Caco-2 (cell line): ENCODE measurements at regions not wholly inside any gene's neighbourhood (a gene's known extent, or its start where the extent isn't known, plus 50 kb on each side); places are given as distances from the start of the nearest gene placed in this dataset.
"Not testable (repeated sequence)": the region's sequence is repeated elsewhere in the genome, so short reads cannot be mapped to it uniquely, and the experiment has no call there.

Experiments
- BruUV-seq: library from RNA; stranded (reverse); fragments of 400-500 nt; replicated peaks from 2 replicates; lab custom pipeline; 2021; lab: Mats Ljungman, UMichigan
- CTCF ChIA-PET: fragments of 300-600 bp; sonication (Branson Sonifier 250); formaldehyde crosslinking; loops from one replicate; lab custom pipeline; 2022; ENCODE audit warnings: antibody characterized with exemption; lab: Charles Lee
- POLR2A ChIA-PET: fragments of 300-600 bp; sonication (Branson Sonifier 250); formaldehyde crosslinking; loops from one replicate; lab custom pipeline; 2022; ENCODE audit warnings: antibody characterized with exemption; lab: Charles Lee
- DNase-seq, 2 experiments: peaks; one replicate each; pipeline versions ENCODE4 v3.0.0 to v3.0.0-alpha.2; 2020 to 2022
- H3K27me3 ChIP-seq: replicated peaks from 2 replicates; pipeline ENCODE4 v1.6.0; 2011; ENCODE audit warnings: low read length; ENCODE audit not compliant: control insufficient read depth, insufficient read depth
- H3K36me3 ChIP-seq: 2 replicates; pipeline ENCODE4 v1.5.1; 2011; ENCODE audit warnings: low read length; ENCODE audit not compliant: control insufficient read depth, insufficient read depth
- H3K4me1 ChIP-seq: fragments of 250-450 bp; sonication (Bioruptor Pico); 2 replicates; pipeline ENCODE4 v1.5.1; 2020; ENCODE audit warnings: mild to moderate bottlenecking
- H3K4me3 ChIP-seq: 2 replicates; pipeline ENCODE4 v1.5.1; 2011; ENCODE audit warnings: low read depth, mild to moderate bottlenecking, control low read depth, low read length
- H3K9me3 ChIP-seq: fragments of 250-450 bp; sonication (Bioruptor Pico); 2 replicates; pipeline ENCODE4 v1.5.1; 2020; ENCODE audit warnings: mild to moderate bottlenecking, moderate library complexity
- H3K27ac Mint-ChIP-seq: one replicate; pipeline ENCODE4 v1.8.0; 2022; ENCODE audit warnings: mixed read lengths; ENCODE audit not compliant: unreplicated experiment
- H3K27me3 Mint-ChIP-seq: one replicate; pipeline ENCODE4 v1.8.0; 2022; ENCODE audit warnings: mixed read lengths; ENCODE audit not compliant: insufficient read depth, unreplicated experiment
- H3K36me3 Mint-ChIP-seq: one replicate; pipeline ENCODE4 v1.8.0; 2022; ENCODE audit warnings: mild to moderate bottlenecking, mixed read lengths; ENCODE audit not compliant: insufficient read depth, unreplicated experiment
- H3K4me1 Mint-ChIP-seq: one replicate; pipeline ENCODE4 v1.8.0; 2022; ENCODE audit warnings: low read depth, mixed read lengths; ENCODE audit not compliant: unreplicated experiment
- H3K4me3 Mint-ChIP-seq: one replicate; pipeline ENCODE4 v1.8.0; 2022; ENCODE audit warnings: mild to moderate bottlenecking, moderate library complexity, mixed read lengths; ENCODE audit not compliant: unreplicated experiment
- H3K9me3 Mint-ChIP-seq: one replicate; pipeline ENCODE4 v1.8.0; 2022; ENCODE audit warnings: mixed read lengths; ENCODE audit not compliant: unreplicated experiment
- intact Hi-C: fragments of 100-400 bp; cut with micrococcal nuclease; formaldehyde crosslinking; loops from one replicate; pipeline ENCODE4 v1.10.0; 2022; ENCODE audit not compliant: unreplicated experiment
- TF ChIP-seq, protein P1 (sequence below), 2 experiments: fragments of 200-600 bp in 1 of 2; IDR thresholded peaks; 1 replicate in 1 of 2; 2 replicates in 1 of 2; pipeline versions ENCODE4 v1.5.1 to v1.8.0; 2011 to 2022; ENCODE audit warnings: antibody characterized with exemption in 1 of 2, control low read depth in 1 of 2, inconsistent platforms in 1 of 2, low read depth in 1 of 2, low read length in 1 of 2, mild to moderate bottlenecking in 1 of 2, moderate library complexity in 1 of 2; ENCODE audit not compliant: insufficient read depth in 1 of 2, severe bottlenecking in 1 of 2, unreplicated experiment in 1 of 2

DNA sequence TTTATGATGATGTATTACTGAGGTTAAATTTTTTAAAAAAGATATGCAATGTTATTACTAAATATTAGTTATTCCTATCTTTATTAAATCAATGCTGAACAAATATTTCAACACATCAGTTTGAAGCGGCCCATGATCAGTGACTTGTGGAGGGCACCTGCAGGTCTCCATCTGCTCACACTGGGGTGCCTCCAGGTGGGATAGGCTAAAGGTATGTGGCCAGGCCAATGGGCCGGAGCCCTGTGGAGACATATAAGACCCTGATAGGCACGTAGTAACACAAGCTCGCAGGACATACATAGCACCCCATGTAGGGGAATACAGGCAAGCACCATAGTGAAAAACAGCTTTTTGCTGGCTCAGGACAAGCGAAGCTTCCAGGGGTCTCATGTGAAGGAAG lies 469.8 kb downstream of the ZNF536 start:
- H3K4me3 Mint-ChIP-seq: no peak overlapping the region
- intact Hi-C loops: no loop called here
- no TSS peak for BruUV-seq

DNA sequence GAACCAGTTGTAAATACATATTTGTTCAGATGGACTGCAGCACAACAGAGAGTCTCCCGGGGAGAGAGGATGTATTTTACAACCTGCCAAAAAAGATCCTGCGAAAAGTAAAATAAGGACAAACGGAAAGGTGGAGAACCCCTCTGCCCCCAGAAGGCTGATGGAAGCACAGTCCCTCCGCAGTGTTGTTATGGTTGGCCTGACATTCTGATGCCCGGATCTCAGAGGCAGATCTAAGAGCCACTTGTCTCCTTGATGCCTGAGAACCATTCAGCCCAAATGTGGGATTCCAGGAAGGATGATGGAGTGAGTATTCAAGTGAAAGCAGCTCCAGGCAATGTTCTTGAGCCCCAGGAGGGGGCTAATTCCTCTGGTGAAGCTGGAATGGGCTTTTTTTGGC lies 458.7 kb downstream of the ZNF536 start:
- Mint-ChIP-seq H3K4me3 (no peak overlapping the region), H3K27ac (no peak overlapping the region), H3K4me1 (no peaks in the 10 kb centered on the region), H3K36me3 (no peaks in the 10 kb centered on the region), H3K27me3 (no peaks in the 10 kb centered on the region), H3K9me3 (no peaks in the 10 kb centered on the region)
- no peak for DNase-seq
- no peaks in the 10 kb centered on the region for H3K36me3 ChIP-seq
- CTCF ChIA-PET: no interaction called here
- no peaks in the 10 kb centered on the region for H3K9me3 ChIP-seq
- TF ChIP-seq, protein P1, sequence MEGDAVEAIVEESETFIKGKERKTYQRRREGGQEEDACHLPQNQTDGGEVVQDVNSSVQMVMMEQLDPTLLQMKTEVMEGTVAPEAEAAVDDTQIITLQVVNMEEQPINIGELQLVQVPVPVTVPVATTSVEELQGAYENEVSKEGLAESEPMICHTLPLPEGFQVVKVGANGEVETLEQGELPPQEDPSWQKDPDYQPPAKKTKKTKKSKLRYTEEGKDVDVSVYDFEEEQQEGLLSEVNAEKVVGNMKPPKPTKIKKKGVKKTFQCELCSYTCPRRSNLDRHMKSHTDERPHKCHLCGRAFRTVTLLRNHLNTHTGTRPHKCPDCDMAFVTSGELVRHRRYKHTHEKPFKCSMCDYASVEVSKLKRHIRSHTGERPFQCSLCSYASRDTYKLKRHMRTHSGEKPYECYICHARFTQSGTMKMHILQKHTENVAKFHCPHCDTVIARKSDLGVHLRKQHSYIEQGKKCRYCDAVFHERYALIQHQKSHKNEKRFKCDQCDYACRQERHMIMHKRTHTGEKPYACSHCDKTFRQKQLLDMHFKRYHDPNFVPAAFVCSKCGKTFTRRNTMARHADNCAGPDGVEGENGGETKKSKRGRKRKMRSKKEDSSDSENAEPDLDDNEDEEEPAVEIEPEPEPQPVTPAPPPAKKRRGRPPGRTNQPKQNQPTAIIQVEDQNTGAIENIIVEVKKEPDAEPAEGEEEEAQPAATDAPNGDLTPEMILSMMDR (IDR thresholded peaks at IDR 0.05; ENCODE audit: insufficient read depth in 1 of 2, low read depth in 1 of 2, low read length in 1 of 2, severe bottlenecking in 1 of 2, unreplicated experiment in 1 of 2): no peak
- POLR2A ChIA-PET: no interaction called here
- no peaks in the 10 kb centered on the region for H3K4me1 ChIP-seq
- no peaks in the 10 kb centered on the region for H3K27me3 ChIP-seq
- H3K4me3 ChIP-seq: no peak overlapping the region
- intact Hi-C loops: no loop called here
- BruUV-seq: no TSS peak

More for the DNA sequence above, 469.8 kb downstream of the ZNF536 start:
- H3K9me3 ChIP-seq: no peaks in the 10 kb centered on the region
- H3K27me3 ChIP-seq: no peaks in the 10 kb centered on the region
- Mint-ChIP-seq H3K4me1 (no peaks in the 10 kb centered on the region), H3K36me3 (no peaks in the 10 kb centered on the region), H3K27me3 (no peaks in the 10 kb centered on the region), H3K9me3 (peaks cover 6% of the 10 kb centered on the region), H3K27ac (no peak overlapping the region)
- no peaks in the 10 kb centered on the region for H3K36me3 ChIP-seq
- no peaks in the 10 kb centered on the region for H3K4me1 ChIP-seq
- POLR2A ChIA-PET: no interaction called here
- TF ChIP-seq, protein P1 (IDR thresholded peaks at IDR 0.05; ENCODE audit: insufficient read depth in 1 of 2, low read depth in 1 of 2, low read length in 1 of 2, severe bottlenecking in 1 of 2, unreplicated experiment in 1 of 2): no peak
- CTCF ChIA-PET: no interaction called here
- H3K4me3 ChIP-seq: no peak overlapping the region
- DNase-seq: no peak

DNA sequence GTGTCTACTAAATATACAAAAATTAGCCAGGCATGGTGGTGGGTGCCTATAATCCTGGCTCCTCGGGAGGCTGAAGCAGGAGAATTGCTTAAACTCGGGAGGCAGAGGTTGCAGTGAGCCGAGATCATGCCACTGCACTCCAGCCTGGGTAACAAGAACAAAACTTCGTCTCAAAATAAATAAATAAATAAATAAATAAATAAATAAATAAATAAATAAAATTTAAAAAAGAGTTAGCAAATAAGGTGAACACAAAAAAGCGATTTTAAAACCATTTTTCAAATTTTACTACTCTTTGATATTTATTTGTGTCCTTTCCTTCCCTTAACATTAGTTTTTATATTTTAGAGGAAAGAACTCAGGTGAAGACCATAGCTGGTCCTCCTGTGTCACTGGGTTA lies 453.3 kb downstream of the ZNF536 start:
- intact Hi-C loops, H3K4me3 Mint-ChIP-seq, BruUV-seq, H3K27ac Mint-ChIP-seq, H3K4me1 ChIP-seq, CTCF ChIA-PET, H3K27me3 ChIP-seq, H3K4me1 Mint-ChIP-seq, H3K27me3 Mint-ChIP-seq, POLR2A ChIA-PET, H3K9me3 ChIP-seq, H3K9me3 Mint-ChIP-seq, H3K36me3 Mint-ChIP-seq, DNase-seq, H3K4me3 ChIP-seq, H3K36me3 ChIP-seq: not testable (repeated sequence)

DNA sequence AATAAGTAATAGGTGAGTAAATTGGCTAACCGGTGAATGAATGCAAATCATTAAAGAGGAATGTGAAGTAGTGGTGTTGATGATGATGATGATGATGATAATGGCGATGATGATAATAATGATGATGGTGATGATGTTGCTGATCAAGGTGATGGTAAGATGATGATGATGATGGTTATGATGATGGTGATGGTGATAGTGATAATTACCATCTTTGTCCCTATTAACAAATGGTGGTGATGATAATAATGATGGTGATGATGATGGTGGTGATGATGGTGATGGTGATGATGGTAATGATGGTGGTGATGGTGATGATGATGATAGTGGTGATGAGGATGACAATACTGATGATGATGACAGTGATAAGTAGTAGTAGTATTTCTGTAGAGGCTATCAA lies 452.6 kb downstream of the ZNF536 start:
- DNase-seq: no peak
- intact Hi-C loops: no loop called here
- TF ChIP-seq, protein P1 (IDR thresholded peaks at IDR 0.05; ENCODE audit: insufficient read depth in 1 of 2, low read depth in 1 of 2, low read length in 1 of 2, severe bottlenecking in 1 of 2, unreplicated experiment in 1 of 2): no peak
- Mint-ChIP-seq H3K4me1 (no peaks in the 10 kb centered on the region), H3K27ac (no peak overlapping the region), H3K27me3 (no peaks in the 10 kb centered on the region), H3K36me3 (no peaks in the 10 kb centered on the region), H3K4me3 (no peak overlapping the region), H3K9me3 (no peaks in the 10 kb centered on the region)
- no peaks in the 10 kb centered on the region for H3K27me3 ChIP-seq
- H3K36me3 ChIP-seq: no peaks in the 10 kb centered on the region
- H3K9me3 ChIP-seq: no peaks in the 10 kb centered on the region
- H3K4me3 ChIP-seq: no peak overlapping the region
- ChIA-PET POLR2A (no interaction called here), CTCF (no interaction called here)
- H3K4me1 ChIP-seq: no peaks in the 10 kb centered on the region
- BruUV-seq: no TSS peak
